ENCODE measurements at regions not wholly inside any gene's neighbourhood (a gene's known extent, or its start where the extent isn't known, plus 50 kb on each side); places are given as distances from the start of the nearest gene placed in this dataset.

- TF ChIP-seq, protein P1, sequence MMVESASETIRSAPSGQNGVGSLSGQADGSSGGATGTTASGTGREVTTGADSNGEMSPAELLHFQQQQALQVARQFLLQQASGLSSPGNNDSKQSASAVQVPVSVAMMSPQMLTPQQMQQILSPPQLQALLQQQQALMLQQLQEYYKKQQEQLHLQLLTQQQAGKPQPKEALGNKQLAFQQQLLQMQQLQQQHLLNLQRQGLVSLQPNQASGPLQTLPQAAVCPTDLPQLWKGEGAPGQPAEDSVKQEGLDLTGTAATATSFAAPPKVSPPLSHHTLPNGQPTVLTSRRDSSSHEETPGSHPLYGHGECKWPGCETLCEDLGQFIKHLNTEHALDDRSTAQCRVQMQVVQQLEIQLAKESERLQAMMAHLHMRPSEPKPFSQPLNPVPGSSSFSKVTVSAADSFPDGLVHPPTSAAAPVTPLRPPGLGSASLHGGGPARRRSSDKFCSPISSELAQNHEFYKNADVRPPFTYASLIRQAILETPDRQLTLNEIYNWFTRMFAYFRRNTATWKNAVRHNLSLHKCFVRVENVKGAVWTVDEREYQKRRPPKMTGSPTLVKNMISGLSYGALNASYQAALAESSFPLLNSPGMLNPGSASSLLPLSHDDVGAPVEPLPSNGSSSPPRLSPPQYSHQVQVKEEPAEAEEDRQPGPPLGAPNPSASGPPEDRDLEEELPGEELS (CRISPR knock-in tag; IDR thresholded peaks at IDR 0.05; ENCODE audit: borderline replicate concordance): no peak
- TF ChIP-seq SMARCE1 (IDR thresholded peaks at IDR 0.05): no peak
- TF ChIP-seq NCOA4 (IDR thresholded peaks at IDR 0.05; ENCODE audit: partially characterized antibody): no peak
- TF ChIP-seq ZFP30 (CRISPR knock-in tag; IDR thresholded peaks at IDR 0.05; ENCODE audit: borderline replicate concordance): no peak
- no peak for TF ChIP-seq SNIP1 (IDR thresholded peaks at IDR 0.05; ENCODE audit: low read depth)
- no peak for TF ChIP-seq ZNF354B (CRISPR knock-in tag; IDR thresholded peaks at IDR 0.05)
- no peak for TF ChIP-seq PRPF4 (IDR thresholded peaks at IDR 0.05; ENCODE audit: insufficient read depth, low read depth, low read length, poor library complexity, severe bottlenecking)
These were observed 82.5 kb upstream of the CREB5 start (continued) for GRCh38 chr7:28329661-28330363.

GRCh38 chr7:28330384-28331070 lies 81.8 kb upstream of the CREB5 start:
- intact Hi-C loops (cut with micrococcal nuclease) (no loop called here), in situ Hi-C loops (cut with MboI) (no loop called here)
- ATAC-seq (no peak), DNase-seq (ENCODE audit: extremely low read depth in 1 of 4, low spot score in 3 of 4) (no peak), FAIRE-seq (no peak)
- POLR2A ChIA-PET: interaction anchor here (0.6 kb wide), 1 partner anchor 117 kb away, joined by 3 read pairs; no protein-coding TSS in a partner anchor
- CTCF ChIA-PET (ENCODE audit: low intra/inter-chr PET ratio): no interaction called here
- Histone ChIP-seq H3K9ac (ENCODE audit: insufficient read depth in 1 of 2, low read depth in 2 of 2, low read length in 2 of 2) (no peak overlapping the region), H3K36me3 (ENCODE audit: control insufficient read depth, insufficient read depth, low read length) (no peaks in the 10 kb centered on the region), H3K4me3 (no peak overlapping the region), H3K4me1 (replicated peaks in 1 of 2; ENCODE audit: control insufficient read depth in 2 of 2, insufficient read depth in 2 of 2, low read length in 2 of 2) (no peaks in the 10 kb centered on the region), H3K4me2 (ENCODE audit: insufficient read depth, low read length) (no peak overlapping the region), H2AFZ (ENCODE audit: low read depth, low read length) (no peak overlapping the region), H3K27ac (ENCODE audit: extremely low read depth, low read depth, low read length) (no peak overlapping the region), H3K9me1 (ENCODE audit: control insufficient read depth, insufficient read depth, low read length) (no peaks in the 10 kb centered on the region), H4K20me1 (replicated peaks; ENCODE audit: control insufficient read depth, insufficient read depth, low read length) (no peaks in the 10 kb centered on the region), H3K79me2 (ENCODE audit: control insufficient read depth, insufficient read depth, low read length) (no peaks in the 10 kb centered on the region), H3K9me3 (replicated peaks; ENCODE audit: control insufficient read depth, insufficient read depth, low read depth, low read length) (no peaks in the 10 kb centered on the region), H3K27me3 (ENCODE audit: control insufficient read depth in 2 of 2, insufficient read depth in 2 of 2, low read length in 2 of 2) (no peaks in the 10 kb centered on the region)
- whole genome bisulfite sequencing (ENCODE audit: insufficient coverage, low coverage, missing lambda C conversion rate): 0% methylated on average over 4 of the region's 4 CpGs
- TF ChIP-seq MXD1 (CRISPR knock-in tag; IDR thresholded peaks at IDR 0.05; ENCODE audit: borderline replicate concordance, poor library complexity, severe bottlenecking) (no peak), THAP12 (CRISPR knock-in tag; IDR thresholded peaks at IDR 0.05) (no peak), ZNF586 (CRISPR knock-in tag; conservative IDR thresholded peaks at IDR 0.05) (no peak), ZNF589 (CRISPR knock-in tag; IDR thresholded peaks at IDR 0.05; ENCODE audit: low read depth) (no peak), CREB1 (IDR thresholded peaks at IDR 0.05) (no peak), CREB1 (CRISPR knock-in tag; IDR thresholded peaks at IDR 0.05) (no peak), BRD9 (IDR thresholded peaks at IDR 0.05; ENCODE audit: low read depth, partially characterized antibody) (no peak), HSF4 (CRISPR knock-in tag; IDR thresholded peaks at IDR 0.05; ENCODE audit: borderline replicate concordance) (no peak)
- BruUV-seq (replicated peaks): no TSS peak
